Stimulated activated CD4-positive, alpha-beta T cell treated with anti-CD3 and anti-CD28 coated beads, Interleukin-1b, Interleukin-23, amount 100 ng/mL, for 24 hours (primary cell): ENCODE measurements at regions not wholly inside any gene's neighbourhood (a gene's known extent, or its start where the extent isn't known, plus 50 kb on each side); places are given as distances from the start of the nearest gene placed in this dataset.
"Not testable (repeated sequence)": the region's sequence is repeated elsewhere in the genome, so short reads cannot be mapped to it uniquely, and the experiment has no call there.

ENCODE experiments used
- DNase-seq, 4 experiments: peaks; one replicate each; pipeline ENCODE4 v3.0.0-alpha.2; 2020; ENCODE audit warnings: low read depth in 4 of 4, low spot score in 1 of 4

DNA sequence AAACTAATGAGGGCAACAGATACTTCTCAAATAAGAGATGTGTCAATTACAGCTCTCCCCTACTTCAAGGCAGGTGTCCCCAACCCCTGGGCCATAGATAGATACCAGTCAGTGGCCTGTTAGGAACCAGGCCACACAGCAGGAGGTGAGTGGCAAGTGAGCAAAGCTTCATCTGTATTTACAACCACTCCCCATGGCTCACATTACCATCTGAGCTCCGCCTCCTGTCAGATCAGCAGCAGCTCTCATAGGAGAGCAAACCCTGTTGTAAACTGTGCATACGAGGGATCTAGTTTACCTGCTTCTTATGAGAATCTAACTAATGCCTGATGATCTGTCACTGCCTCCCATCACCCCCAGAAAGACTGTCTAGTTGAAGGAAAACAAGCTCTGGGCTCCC, 422.1 kb downstream of the GJA1 start:
- DNase-seq: no peak

DNA sequence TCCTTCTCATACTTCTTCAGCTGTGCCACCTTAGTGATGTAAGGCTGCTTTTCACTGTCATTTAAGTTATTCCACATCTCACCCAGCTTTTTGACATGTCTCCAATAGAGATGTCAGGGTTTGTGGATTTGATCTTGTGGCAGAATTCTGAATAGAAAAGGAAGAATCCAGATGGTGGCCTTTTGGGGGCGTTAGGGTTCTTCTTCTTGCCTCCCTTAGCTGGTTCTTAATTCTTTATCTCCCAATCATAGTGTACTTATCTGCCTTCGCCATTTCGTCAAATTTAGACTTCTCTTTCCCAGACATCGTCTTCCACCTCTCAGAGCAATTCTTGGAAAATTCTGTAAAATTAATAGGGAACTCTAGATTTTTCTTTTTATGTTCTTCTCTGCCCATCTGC, 422.9 kb downstream of the GJA1 start:
- no peak for DNase-seq

DNA sequence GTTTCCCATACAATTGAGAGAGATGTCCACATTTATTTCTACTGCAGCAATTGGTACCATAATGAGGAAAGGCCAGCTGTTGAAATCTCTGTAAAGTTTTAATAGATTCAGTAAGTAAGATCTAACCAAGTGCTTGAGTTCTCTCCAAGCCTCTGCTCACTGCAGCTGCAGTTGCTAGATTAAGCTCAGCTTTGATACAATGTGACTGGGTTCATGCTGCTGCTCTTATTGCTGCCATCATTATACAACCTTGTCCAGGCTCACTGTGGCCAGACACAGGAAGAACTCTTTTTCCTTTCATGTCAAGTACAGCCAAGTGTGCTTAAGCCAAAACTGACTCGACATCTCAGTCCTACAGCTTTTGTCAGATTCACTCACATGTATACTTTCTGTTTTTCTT, 423.5 kb downstream of the GJA1 start:
- no peak for DNase-seq

DNA sequence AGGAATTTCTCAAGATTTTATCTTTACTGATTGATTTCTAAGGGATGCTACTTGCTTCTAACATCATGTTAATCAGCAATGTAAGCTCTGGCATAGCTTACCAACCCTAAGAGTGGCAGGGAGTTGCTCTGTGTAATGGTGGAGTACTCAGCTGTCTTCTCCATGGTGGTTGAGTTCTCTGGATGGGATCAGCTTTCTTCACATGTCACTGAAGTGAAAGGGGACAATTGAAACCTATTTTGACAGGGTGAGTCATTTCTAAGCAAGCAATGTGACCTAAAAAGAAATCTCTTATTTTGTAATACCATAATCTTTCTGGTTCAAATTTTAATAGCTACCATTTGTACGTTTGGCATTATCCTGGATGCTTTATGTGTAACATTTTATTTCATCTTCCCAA, 430.4 kb downstream of the GJA1 start:
- no peak for DNase-seq

DNA sequence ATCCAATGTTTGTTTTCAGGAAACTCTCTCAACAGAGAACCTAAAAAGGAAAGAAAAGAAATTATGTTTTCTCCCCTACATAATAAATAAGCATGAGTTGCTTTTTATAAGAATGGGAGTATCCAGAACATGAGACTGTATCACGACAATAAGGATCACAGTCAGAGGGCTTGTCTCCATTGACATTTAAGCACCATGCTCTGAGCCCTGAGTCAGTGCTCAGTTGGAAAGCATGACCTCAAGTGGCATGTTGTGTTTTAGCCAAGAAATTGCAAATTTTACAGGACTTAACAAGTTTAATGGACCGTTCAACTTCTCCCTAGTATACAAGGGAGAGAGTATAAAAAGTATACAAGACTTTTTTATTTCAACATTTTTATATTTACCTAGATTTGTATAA, 431.6 kb downstream of the GJA1 start:
- DNase-seq: no peak

DNA sequence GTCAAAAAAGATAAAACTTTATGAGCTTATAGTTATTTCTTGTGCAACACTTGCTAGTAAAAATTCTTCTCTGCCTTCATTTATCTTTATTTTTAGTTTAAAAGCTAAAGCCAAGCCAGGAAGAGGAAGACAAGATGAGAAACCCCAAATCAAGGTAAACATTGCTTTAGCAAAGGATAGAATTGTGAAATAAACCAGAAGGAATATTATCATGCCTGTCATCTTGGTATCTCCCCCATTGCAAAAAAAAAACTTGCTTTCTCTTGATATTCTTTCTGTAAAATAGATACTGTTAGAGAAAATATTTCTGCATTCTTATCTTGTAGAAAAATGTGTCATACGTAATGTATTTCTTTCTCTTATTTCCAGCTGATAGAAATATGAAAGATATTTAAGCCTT, 432.8 kb downstream of the GJA1 start:
- no peak for DNase-seq

DNA sequence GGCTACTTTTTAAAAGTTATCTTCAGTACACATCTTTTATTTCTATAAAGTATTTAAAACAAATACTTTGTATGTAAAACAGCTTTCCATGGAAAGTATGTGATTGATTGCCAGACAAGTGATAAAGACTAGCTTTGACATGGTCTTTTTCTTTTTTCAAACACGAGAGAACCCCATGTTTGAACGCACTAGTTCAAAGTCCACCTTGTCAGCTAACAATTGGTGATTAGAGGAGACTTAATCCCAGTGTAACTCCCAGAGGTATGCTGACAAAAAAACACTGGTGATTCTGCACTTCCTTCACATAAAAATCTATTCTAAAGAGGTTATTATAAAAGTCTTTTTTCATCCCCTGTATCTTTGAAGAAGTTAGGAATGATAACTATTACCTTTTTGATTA, 438.1 kb downstream of the GJA1 start:
- no peak for DNase-seq

DNA sequence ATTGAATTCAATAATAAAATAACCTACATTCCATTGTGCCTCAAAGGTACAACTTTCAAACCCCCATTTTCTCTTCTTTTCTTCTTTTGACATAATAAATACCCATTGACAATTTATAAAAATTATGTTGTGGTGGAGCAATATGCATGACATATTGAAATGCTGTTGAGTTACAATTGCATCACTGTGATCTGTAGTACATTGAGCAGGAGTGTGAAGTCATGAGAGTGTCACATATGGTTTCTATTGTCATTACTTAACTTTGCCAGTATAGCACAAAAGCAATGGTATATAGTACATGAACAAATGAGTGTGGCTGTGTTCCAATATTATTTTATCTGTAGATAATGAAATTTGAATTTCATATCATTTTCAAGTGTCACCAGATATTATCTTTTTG, 441.3 kb downstream of the GJA1 start:
- no peak for DNase-seq

DNA sequence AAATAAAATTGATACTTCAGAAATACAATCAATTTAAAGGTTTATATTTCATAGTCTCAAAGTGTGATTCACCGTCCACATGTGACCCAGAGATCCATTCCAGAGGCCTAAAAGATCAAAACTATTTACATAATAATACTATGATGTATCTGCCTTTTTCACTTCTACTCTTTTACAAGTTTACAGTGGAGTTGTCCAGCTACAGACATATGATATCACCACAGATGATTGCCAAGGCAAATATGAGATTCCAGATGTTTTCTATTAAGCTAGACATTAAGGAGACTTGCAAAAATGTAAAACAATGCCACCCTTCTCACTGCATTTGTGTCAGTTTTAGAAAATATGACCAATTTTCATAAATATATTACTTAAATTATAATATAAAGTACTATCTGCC, 443.7 kb downstream of the GJA1 start:
- no peak for DNase-seq

DNA sequence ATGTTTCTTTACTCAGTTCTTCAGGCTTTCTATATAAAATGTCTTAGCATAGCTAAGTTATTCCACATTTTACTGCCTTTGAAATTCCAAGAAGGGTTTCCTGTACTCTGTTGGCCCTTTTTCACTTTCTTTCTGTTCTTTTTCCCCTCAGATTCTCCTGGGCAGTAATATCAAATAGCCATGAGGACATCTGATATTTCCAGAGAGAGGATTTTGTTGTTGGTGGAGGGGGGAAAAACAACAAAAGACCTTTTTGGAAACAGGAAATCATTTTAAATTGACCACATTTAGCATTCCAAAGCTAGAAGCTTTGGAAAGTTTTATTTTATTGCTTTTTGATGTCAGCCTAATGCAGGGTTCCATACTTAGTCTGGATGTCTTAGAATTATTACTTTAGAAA, 445.4 kb downstream of the GJA1 start:
- no peak for DNase-seq

DNA sequence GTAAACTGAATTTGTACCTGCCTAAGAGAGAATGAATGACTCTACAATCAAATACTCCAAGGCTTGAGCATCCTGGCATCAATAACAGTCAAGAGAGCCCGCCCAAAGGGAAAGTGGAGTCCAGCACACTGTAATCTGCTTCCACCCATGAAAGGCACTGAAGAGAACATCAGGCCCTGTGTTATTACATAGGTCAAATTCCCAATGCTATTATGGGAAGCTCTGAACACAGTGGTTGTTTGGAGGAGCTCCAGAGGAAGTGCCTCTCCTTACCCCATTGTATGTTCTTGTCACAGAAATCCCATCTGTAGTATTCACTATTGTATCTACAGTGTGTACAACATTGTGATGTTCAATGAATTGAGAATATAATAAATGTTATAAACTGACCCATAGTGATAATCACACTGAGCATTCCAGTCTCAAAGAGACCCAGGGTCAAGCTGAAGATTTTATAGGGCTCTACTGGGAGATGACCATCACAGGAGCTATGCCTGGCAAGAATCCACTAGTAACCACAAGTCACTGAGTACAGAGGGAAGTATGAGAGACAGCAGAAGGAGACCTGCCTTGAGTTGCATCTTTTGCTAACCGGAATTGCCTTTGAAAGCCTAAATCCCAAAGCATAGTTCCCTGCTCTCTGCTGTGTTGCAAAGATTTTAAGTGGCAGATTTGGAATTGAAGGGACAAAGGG, 446.7 kb downstream of the GJA1 start:
- no peak for DNase-seq

DNA sequence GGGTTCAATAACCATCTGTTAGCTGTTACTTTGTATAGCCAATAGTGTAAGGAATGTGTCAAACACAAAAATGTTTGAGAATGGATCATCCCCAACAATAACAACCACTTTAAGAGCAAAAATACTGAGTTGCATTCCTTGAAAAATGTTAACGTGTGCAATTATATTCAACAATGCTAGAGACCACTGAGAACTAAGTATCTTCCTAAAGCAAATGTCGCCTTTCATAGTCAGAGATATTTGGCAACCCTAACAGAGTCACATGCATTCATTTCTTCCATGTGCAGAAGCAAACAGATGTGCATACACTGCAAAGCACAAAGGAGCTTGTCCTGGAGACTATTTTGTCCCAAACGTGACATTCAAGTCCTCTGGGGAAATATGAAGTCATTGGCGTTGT, 448.6 kb downstream of the GJA1 start:
- DNase-seq: no peak

DNA sequence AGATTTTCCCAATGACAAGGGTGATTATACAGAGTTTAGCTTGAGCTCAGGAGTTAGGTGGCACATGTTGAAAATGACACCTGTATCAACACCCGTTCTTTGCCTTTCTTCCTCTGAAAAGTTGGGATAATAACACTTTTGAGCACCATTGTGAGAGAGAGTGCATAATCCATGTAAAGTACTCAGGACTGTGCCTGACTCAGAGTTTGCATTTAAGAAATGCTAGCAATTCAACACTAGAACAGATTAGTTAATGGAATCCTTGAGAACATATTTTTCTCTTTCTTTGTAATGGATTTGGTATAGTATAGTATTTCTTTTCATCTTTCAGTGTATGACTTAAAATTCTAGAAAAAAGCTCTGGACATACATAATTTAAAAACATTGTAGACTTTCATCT, 449.2 kb downstream of the GJA1 start:
- DNase-seq: no peak

DNA sequence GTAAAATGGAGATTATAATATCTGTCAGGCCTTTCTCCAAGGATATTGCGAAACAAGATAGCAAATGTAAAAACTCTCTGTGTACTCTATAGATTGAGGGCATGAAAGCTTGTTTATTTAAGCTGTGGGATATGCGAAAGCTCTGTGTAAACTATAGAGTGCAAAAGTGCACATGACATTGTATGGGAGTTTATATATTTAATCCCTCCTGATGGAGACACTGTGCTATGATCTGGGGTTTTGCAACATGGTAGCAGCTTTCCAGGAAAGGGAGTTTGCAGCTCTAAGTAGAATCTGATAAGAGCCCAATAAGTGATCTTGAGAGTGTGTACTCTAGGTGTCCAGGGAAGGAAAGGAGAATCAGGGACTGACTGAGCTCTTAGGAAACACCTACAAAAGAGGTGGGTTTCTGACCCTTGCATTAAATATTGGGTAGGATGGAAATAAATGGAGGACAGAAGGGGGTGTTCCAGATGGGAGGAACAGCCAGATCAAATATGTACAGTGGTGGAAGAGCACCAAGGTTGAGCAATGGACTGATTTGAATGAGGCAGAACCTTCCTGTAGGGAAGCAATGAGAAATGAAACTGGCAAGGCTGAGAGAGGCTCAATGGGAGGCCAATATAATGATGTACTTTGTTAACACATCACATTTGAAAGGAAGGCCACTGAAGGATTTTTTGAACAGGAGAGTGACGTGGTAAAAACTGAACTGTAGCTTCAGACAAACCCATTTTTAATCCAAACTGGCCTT, 450.1 kb downstream of the GJA1 start:
- no peak for DNase-seq

DNA sequence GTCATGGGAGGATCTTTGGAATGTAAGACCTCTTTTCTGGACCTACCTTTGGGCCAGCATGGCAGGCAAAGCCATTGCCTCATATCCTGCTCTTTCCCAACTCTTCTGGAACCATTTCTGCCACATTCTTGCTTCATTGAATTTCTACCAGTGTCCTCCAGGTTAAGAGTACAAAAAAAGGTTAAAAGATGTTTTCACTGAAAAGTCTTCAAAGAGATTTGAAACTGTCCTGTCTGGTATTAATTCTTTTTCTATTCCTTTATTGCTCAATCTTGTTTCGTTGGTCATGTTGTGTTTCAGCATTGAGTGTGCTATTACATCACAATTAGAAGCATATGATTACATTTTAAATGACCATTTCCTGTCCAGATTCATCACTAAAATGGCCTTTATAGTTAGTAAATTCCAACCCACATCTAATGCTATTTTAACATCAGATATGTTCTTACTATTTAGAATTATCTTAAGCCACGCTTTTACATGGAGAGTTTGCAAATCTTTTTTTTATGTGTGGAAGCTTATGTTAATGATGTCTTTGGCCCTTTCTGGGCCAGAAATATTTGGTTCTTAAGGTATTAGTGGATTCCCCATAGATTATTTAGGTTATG, 450.9 kb downstream of the GJA1 start:
- no peak for DNase-seq

DNA sequence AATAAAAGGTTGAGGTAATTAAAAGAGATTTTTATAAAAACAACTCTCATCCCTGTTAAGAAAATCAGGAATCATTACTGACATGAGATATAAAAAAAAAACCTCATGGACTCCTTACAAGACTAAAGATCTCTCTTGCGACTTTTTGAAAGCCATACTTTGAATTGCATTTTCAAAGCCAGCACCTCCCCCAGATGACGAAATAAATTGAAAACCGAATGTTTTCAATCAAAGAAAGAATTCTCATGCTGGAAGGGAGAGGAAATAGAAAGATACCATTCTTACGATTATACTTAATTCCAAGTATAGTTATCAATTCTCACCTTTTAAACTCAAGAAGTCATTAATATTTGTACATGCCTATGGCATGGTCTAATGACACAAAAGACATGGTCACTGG, 452.3 kb downstream of the GJA1 start:
- DNase-seq: no peak

DNA sequence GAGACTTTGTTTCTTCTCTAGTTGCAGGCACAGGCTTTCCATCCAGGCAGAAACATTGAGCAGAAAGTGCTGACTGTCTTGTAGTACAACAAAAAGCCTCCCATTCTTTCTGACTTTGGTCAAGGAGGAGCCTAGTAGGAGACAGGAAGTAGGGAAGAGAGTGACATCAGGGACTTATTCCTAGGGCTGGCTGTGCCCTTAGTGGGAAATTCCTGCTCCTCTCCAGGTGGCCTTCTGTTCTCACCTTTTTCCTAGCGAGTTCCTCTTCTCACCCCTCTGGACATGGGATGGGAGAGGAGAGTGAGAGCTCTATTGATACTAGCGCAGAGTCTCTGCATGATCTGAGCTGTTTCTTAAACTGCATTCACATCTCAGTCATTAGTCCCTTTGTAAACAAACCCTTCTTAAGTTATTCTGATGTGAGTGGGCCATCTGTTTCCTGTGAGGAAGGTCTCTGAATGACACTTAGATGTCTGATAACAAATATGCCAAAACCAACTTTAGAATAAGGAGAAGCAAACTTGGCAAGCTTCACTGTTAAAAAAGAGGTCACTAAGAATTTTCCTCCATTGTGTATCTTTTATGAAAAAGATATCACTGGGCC, 455.0 kb downstream of the GJA1 start:
- DNase-seq: no peak

DNA sequence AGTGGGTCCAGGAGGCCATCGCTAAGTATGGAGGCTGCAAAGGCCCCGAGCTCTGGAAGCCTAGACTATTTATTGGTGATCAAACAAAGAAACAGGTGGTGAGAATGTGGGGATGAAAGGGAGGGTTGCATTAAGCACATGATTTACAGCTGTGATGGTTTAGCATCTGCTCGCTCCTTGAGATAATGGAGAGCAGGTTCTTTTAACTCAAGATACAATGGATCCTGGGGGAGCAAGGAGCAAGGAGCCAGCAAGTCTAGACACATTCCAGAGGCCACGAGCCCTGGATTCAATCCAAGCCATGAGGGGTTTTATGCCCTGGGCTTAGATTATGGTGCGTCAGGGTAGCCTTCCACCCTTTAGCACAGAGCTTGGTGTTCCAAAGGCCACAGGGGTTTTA, 460.3 kb downstream of the GJA1 start:
- DNase-seq: not testable (repeated sequence)

DNA sequence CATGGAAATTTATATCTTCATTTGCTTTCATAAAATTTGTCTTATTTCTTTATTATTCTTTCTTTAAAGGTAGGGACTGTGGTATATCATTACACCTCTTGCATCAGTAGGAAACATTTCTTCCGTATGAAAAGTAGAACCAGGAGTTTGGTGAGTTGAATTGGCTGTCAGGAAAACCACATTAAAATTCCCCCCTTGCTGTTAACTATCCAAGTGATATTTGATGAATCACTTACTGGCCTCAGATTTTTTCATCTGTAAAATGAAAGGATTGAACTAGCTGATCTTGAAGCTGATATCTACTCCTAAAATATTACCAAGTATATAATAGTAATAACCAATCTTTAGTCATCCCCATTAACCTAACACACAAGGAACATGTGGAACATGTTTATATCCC, 460.9 kb downstream of the GJA1 start:
- no peak for DNase-seq

DNA sequence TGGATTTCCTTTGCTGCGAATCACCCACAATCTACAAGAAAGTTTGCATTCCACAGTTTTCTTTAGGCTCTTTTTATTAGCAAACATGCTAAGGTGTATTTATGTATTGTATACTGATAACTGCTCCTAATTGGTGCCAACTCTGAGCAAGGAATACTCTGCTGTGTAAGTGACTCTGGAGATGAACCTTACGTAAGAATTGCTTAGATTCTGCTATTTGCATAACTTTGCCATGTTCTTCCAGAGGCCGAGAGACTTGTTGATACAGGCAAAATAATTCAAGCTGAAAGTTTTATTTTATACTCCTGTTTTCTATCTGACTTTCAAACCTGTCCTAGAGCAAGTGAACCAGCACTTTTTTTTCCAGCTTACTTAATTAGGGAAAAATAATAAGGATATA, 461.3 kb downstream of the GJA1 start:
- no peak for DNase-seq

DNA sequence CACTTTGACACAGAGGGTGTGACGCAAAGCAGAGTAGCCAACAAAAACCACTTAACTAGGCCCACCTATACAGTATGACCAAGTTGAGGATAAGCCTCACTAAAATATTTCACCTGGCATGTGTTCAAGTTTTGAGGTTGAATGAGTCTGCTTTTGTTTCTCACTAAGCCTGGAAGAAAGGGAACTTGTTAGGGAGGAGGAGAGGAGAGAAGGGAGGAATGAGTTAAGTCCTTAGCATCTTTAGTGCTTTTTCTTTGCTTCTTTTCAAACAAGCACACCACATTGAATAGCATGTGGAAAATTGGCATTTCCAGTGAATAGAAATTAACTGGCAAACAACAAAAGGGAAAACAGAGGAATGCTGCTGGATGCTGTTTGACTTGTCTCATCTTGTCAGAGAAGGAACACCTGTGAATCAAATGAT, 461.9 kb downstream of the GJA1 start:
- no peak for DNase-seq

DNA sequence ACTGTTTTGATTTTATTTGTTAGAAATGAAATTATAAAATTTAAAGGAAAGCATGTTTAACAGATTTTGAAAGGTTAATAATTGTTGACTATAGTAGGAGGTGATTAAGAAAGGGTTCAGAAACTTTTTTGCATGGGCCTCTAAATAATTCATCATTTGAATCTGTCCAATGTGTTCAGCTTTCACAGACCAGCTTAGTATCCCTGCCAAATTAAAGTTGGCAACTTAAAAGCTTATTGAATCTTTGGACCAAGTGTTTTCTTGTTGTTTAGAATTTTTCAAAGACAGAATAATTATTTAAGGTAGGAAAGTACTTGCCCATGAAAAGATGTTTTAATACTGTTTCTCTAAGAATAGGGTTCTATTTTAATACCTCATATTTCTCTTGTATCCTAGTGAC, 466.0 kb downstream of the GJA1 start:
- DNase-seq: no peak
